Glutamatergic neuron (in vitro differentiated cells): ENCODE measurements at regions not wholly inside any gene's neighbourhood (a gene's known extent, or its start where the extent isn't known, plus 50 kb on each side); places are given as distances from the start of the nearest gene placed in this dataset.
"Not testable (repeated sequence)": the region's sequence is repeated elsewhere in the genome, so short reads cannot be mapped to it uniquely, and the experiment has no call there.

Experiments
- DNase-seq: peaks from one replicate; pipeline ENCODE4 v3.0.0; 2022
- H3K27ac Mint-ChIP-seq: one replicate; pipeline ENCODE4 v1.8.0; 2020; ENCODE audit warnings: mild to moderate bottlenecking, mixed read lengths, inconsistent platforms; ENCODE audit not compliant: unreplicated experiment
- H3K27me3 Mint-ChIP-seq: one replicate; pipeline ENCODE4 v1.8.0; 2020; ENCODE audit warnings: mild to moderate bottlenecking, moderate library complexity, mixed read lengths, inconsistent platforms; ENCODE audit not compliant: unreplicated experiment
- H3K36me3 Mint-ChIP-seq: one replicate; pipeline ENCODE4 v1.8.0; 2020; ENCODE audit warnings: mild to moderate bottlenecking, mixed read lengths, inconsistent platforms; ENCODE audit not compliant: unreplicated experiment
- H3K4me1 Mint-ChIP-seq: one replicate; pipeline ENCODE4 v1.8.0; 2020; ENCODE audit warnings: mild to moderate bottlenecking, low read depth, mixed read lengths, inconsistent platforms; ENCODE audit not compliant: unreplicated experiment
- H3K4me3 Mint-ChIP-seq: one replicate; pipeline ENCODE4 v1.8.0; 2020; ENCODE audit warnings: mild to moderate bottlenecking, mixed read lengths, inconsistent platforms; ENCODE audit not compliant: unreplicated experiment
- H3K9me3 Mint-ChIP-seq: one replicate; pipeline ENCODE4 v1.8.0; 2020; ENCODE audit warnings: mild to moderate bottlenecking, moderate library complexity, mixed read lengths, inconsistent platforms; ENCODE audit not compliant: unreplicated experiment
- TF ChIP-seq, protein P1 (sequence below): fragments of 200-600 bp; sonication (generic); IDR thresholded peaks from one replicate; pipeline ENCODE4 v1.5.0; 2021; ENCODE audit not compliant: partially characterized antibody, unreplicated experiment

DNA sequence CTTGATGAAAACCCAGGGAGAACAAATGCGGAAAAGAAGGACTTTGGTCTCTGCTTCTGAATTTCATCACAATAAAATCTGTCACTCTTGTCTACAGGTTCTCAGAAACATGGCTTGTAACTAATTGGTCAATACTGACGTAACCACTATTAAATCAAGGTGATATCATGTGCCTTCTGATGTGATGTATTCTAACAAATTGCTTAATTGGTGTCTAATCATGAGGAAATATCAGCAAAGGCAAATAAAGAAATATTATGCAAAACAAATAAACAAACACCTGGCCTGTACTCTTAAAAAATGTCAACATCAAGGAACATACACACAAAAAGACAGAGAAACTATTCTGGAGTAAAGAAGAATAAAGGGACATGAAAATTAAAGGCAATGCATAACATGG is 1165.0 kb downstream of the NXPH1 start:
- no peaks in the 10 kb centered on the region for H3K36me3 Mint-ChIP-seq
- H3K9me3 Mint-ChIP-seq: no peaks in the 10 kb centered on the region
- no peak for DNase-seq
- no peaks in the 10 kb centered on the region for H3K27me3 Mint-ChIP-seq
- H3K4me1 Mint-ChIP-seq: no peaks in the 10 kb centered on the region
- no peak overlapping the region for H3K27ac Mint-ChIP-seq
- H3K4me3 Mint-ChIP-seq: no peak overlapping the region
- TF ChIP-seq, protein P1, sequence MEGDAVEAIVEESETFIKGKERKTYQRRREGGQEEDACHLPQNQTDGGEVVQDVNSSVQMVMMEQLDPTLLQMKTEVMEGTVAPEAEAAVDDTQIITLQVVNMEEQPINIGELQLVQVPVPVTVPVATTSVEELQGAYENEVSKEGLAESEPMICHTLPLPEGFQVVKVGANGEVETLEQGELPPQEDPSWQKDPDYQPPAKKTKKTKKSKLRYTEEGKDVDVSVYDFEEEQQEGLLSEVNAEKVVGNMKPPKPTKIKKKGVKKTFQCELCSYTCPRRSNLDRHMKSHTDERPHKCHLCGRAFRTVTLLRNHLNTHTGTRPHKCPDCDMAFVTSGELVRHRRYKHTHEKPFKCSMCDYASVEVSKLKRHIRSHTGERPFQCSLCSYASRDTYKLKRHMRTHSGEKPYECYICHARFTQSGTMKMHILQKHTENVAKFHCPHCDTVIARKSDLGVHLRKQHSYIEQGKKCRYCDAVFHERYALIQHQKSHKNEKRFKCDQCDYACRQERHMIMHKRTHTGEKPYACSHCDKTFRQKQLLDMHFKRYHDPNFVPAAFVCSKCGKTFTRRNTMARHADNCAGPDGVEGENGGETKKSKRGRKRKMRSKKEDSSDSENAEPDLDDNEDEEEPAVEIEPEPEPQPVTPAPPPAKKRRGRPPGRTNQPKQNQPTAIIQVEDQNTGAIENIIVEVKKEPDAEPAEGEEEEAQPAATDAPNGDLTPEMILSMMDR: no peak

DNA sequence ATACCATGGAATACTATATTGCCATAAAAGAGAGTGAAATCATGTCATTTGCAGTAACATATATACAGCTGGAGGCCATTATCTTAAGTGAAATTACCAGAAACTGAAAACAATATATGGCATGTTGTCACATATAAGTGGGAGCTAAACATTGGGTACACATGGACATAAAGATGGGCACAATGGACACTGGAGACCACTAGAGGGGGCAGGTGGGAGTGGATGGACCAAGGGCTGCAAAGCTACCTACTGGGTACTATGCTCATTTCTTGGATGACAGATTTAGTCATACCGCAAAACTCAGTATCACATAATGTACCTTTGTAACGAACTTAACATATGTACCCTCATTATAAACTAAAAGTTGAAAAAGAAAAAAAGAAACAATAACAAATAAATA is 1167.6 kb downstream of the NXPH1 start:
- H3K4me1 Mint-ChIP-seq: no peaks in the 10 kb centered on the region
- no peak overlapping the region for H3K27ac Mint-ChIP-seq
- peak; percentile 38 for DNase-seq
- peaks cover 2% of the 10 kb centered on the region for H3K9me3 Mint-ChIP-seq
- no peaks in the 10 kb centered on the region for H3K27me3 Mint-ChIP-seq
- TF ChIP-seq, protein P1: peak; percentile 33
- no peaks in the 10 kb centered on the region for H3K36me3 Mint-ChIP-seq
- H3K4me3 Mint-ChIP-seq: no peak overlapping the region

DNA sequence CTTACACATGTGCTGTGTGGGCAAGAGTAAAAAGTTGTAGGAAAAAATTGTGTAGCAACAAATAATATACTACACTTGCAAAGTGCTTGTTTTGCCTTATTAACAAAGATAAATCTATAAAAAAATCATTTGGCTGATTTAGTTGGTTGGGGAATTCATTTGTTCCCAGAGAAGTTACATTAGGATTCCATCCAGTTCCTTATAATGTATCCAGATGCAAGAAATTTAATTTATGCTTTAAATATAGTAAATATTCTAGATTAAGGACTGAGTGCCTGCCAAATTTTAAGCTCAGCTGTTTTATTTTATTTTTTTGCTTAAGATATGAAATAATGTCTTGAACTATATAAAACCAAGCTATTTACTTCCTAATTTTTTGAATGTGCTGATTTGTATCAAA is 1169.9 kb downstream of the NXPH1 start:
- Mint-ChIP-seq H3K27me3 (no peaks in the 10 kb centered on the region), H3K27ac (no peak overlapping the region), H3K4me1 (no peaks in the 10 kb centered on the region), H3K9me3 (peaks cover 2% of the 10 kb centered on the region), H3K4me3 (no peak overlapping the region), H3K36me3 (no peaks in the 10 kb centered on the region)
- no peak for DNase-seq
- TF ChIP-seq, protein P1: no peak

DNA sequence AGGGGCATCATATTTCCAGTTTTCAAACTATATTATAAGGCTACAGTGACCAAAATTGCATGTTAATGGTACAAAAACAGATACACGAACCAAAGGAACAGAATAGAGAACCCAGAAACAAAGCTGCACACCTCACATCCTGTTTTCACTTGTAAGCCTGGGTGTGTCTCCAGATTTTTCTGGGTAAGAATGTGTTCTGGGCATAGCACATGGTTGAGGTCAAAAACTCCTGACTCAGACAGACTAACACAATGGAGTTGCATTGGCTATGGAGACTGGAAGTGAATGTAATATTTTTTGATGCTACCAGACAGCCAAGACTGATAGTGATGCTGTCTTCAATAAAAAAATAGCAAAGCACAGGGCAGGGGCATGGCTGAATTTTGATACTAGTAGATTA is 1175.2 kb downstream of the NXPH1 start:
- Mint-ChIP-seq H3K4me3 (no peak overlapping the region), H3K36me3 (no peaks in the 10 kb centered on the region), H3K9me3 (peaks cover 2% of the 10 kb centered on the region), H3K27ac (no peak overlapping the region), H3K27me3 (no peaks in the 10 kb centered on the region), H3K4me1 (no peaks in the 10 kb centered on the region)
- TF ChIP-seq, protein P1: no peak
- no peak for DNase-seq

DNA sequence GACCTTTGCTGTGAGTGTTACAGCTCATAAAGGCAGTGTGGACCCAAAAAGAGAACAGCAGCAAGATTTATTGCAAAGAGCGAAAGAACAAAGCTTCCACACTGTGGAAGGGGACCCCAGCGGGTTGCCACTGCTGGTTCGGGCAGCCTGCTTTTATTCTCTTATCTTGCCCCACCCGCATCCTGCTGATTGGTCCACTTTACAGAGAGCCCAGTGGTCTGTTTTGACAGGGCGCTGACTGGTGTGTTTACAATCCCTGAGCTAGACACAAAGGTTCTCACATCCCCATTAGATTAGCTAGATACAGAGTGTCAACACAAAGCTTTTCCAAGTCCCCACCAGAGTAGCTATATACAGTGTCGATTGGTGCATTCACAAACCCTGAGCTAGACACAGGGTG is 1187.5 kb downstream of the NXPH1 start:
- DNase-seq, H3K27ac Mint-ChIP-seq, H3K36me3 Mint-ChIP-seq, H3K9me3 Mint-ChIP-seq, H3K4me1 Mint-ChIP-seq, H3K27me3 Mint-ChIP-seq: not testable (repeated sequence)
- H3K4me3 Mint-ChIP-seq: peak overlapping the region; percentile 62

DNA sequence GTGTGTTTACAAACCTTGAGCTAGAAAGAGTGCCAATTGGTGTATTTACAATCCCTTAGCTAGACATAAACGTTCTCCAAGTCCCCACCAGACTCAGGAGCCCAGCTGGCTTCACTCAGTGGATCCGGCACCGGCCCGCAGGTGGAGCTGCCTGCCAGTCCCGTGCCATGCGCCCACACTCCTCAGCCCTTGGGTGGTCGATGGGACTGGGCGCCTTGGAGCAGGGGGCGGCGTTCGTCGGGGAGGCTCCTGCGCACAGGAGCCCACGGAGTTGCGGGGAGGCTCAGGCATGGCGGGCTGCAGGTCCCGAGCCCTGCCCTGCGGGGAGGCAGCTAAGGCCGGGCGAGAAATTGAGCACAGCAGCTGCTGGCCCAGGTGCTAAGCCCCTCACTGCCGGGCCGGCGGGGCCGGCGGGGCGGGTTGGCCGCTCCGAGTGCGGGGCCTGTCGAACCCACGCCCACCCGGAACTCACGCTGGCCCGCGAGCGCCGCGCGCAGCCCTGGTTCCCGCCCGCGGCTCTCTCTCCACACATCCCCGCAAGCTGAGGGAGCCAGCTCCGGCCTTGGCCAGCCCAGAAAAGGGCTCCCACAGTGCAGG is 1188.0 kb downstream of the NXPH1 start:
- H3K36me3 Mint-ChIP-seq, H3K9me3 Mint-ChIP-seq, H3K27ac Mint-ChIP-seq, H3K4me1 Mint-ChIP-seq, H3K27me3 Mint-ChIP-seq: not testable (repeated sequence)
- peak overlapping the region; percentile 81 for H3K4me3 Mint-ChIP-seq
- DNase-seq: peak; percentile 43
